PFSK-1 (cell line): ENCODE measurements at regions not wholly inside any gene's neighbourhood (a gene's known extent, or its start where the extent isn't known, plus 50 kb on each side); places are given as distances from the start of the nearest gene placed in this dataset.

Experiments
- FOXP2 ChIP-seq: optimal IDR thresholded peaks from 2 replicates; pipeline ENCODE3; 2011; ENCODE audit warnings: borderline replicate concordance, control low read depth, inconsistent platforms; ENCODE audit not compliant: insufficient read depth; ENCODE audit errors: extremely low read length, extremely low read depth
- POLR2AphosphoS5 ChIP-seq: IDR thresholded peaks from 2 replicates; pipeline ENCODE4 v1.6.1; 2012; ENCODE audit warnings: low read depth, mild to moderate bottlenecking, control low read depth, low read length, moderate library complexity
- SIN3A ChIP-seq: IDR thresholded peaks from 2 replicates; pipeline ENCODE4 v1.6.1; 2012; ENCODE audit warnings: mild to moderate bottlenecking, low read length, moderate library complexity, borderline replicate concordance; ENCODE audit not compliant: insufficient read depth
- TAF1 ChIP-seq: IDR thresholded peaks from 2 replicates; pipeline ENCODE4 v1.6.1; 2012; ENCODE audit warnings: low read length, control low read depth, borderline replicate concordance; ENCODE audit not compliant: insufficient read depth
- TF ChIP-seq, protein P1 (sequence below), 2 experiments: IDR thresholded peaks; 2 replicates each; pipeline versions ENCODE4 v1.6.1 to v1.8.0; 2011 to 2012; ENCODE audit warnings: low read depth in 2 of 2, low read length in 2 of 2, control low read depth in 1 of 2, inconsistent platforms in 1 of 2, mild to moderate bottlenecking in 1 of 2, moderate library complexity in 1 of 2; ENCODE audit not compliant: insufficient read depth in 1 of 2

DNA sequence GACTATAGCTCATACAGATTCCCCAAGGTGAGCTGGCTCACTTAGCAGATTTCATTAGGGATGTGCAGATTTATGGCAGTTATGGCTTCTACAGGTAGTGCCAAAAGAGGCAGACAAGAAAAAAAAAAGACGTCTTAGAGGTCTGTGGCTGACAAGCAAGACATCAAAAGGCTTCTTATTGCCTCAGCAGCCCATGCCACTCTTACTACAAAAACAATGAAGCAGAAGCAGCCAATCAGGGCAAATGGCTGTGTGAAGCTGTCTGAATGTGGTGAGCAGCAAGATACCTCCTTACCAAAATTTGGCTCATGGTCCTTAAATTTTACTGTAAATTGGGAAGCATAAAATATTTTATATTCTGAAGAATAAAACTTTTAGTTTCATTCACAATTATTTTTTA lies 557.5 kb upstream of the GOLIM4 start:
- TF ChIP-seq TAF1, result no peak
- TF ChIP-seq FOXP2, result no peak
- no peak for TF ChIP-seq POLR2AphosphoS5
- TF ChIP-seq, protein P1, sequence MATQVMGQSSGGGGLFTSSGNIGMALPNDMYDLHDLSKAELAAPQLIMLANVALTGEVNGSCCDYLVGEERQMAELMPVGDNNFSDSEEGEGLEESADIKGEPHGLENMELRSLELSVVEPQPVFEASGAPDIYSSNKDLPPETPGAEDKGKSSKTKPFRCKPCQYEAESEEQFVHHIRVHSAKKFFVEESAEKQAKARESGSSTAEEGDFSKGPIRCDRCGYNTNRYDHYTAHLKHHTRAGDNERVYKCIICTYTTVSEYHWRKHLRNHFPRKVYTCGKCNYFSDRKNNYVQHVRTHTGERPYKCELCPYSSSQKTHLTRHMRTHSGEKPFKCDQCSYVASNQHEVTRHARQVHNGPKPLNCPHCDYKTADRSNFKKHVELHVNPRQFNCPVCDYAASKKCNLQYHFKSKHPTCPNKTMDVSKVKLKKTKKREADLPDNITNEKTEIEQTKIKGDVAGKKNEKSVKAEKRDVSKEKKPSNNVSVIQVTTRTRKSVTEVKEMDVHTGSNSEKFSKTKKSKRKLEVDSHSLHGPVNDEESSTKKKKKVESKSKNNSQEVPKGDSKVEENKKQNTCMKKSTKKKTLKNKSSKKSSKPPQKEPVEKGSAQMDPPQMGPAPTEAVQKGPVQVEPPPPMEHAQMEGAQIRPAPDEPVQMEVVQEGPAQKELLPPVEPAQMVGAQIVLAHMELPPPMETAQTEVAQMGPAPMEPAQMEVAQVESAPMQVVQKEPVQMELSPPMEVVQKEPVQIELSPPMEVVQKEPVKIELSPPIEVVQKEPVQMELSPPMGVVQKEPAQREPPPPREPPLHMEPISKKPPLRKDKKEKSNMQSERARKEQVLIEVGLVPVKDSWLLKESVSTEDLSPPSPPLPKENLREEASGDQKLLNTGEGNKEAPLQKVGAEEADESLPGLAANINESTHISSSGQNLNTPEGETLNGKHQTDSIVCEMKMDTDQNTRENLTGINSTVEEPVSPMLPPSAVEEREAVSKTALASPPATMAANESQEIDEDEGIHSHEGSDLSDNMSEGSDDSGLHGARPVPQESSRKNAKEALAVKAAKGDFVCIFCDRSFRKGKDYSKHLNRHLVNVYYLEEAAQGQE (IDR thresholded peaks at IDR 0.05; ENCODE audit: insufficient read depth in 1 of 2, low read depth in 2 of 2, low read length in 2 of 2), result no peak
- TF ChIP-seq SIN3A, result no peak

DNA sequence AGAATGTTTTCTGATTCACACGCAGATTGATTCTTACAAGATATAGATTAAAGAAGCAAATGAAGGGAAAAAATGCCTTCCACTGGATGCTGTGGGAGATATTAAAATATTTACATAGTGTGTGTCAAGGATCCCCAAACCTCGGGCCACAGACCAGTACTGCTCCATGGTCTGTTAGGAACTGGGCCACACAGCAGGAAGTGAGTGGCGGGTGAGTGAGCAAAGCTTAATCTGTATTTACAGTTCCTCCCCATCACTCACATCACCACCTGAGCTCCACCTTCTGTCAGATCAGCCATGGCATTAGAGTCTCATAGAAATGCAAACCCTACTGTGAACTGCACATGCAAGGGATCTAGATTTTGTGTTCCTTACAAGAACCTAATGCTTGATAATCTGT lies 552.6 kb upstream of the GOLIM4 start:
- TF ChIP-seq SIN3A, result no peak
- TF ChIP-seq POLR2AphosphoS5, result no peak
- TF ChIP-seq, protein P1 (IDR thresholded peaks at IDR 0.05; ENCODE audit: insufficient read depth in 1 of 2, low read depth in 2 of 2, low read length in 2 of 2), result no peak
- TF ChIP-seq TAF1, result no peak
- TF ChIP-seq FOXP2, result no peak

DNA sequence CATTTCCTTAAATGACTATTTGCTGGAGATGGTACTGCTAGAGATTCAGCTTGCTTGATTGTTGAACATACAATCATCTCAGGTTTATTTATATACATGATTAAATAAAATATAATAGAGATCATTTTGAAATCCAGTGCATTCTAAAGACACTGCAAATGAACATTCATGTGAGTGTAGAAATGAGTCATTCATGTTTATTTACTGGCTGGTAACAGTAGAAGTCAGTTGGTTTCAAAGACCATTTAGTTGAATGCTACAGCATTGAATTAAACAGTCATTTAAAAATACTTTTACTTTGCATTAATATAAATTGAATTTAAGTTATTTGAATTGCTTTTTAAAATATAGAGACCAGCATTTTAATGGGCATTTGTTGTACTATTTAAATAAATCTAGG lies 551.9 kb upstream of the GOLIM4 start:
- TF ChIP-seq SIN3A (no peak), POLR2AphosphoS5 (no peak), FOXP2 (no peak), TAF1 (no peak)
- TF ChIP-seq, protein P1 (IDR thresholded peaks at IDR 0.05; ENCODE audit: insufficient read depth in 1 of 2, low read depth in 2 of 2, low read length in 2 of 2), result no peak

DNA sequence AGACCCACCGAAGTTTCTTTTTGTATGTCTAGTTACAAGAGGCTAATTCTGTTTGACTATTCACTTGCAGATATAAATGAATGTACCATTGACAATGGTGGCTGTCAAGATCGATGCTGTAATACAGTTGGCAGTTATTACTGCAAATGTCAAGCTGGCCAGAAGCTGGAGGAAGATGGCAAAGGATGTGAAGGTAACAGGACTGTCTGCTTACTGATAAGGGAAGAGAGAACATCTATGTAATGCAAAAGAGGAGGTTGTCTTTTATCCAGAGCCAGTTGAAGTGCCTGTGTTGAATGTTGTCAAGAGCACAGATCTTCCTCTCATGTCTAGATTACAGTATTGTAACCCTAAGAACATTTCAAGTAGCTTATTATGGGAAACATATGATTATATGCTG lies 549.5 kb upstream of the GOLIM4 start:
- TF ChIP-seq TAF1, result no peak
- TF ChIP-seq, protein P1 (IDR thresholded peaks at IDR 0.05; ENCODE audit: insufficient read depth in 1 of 2, low read depth in 2 of 2, low read length in 2 of 2), result no peak
- TF ChIP-seq POLR2AphosphoS5, result no peak
- no peak for TF ChIP-seq SIN3A
- TF ChIP-seq FOXP2, result no peak

DNA sequence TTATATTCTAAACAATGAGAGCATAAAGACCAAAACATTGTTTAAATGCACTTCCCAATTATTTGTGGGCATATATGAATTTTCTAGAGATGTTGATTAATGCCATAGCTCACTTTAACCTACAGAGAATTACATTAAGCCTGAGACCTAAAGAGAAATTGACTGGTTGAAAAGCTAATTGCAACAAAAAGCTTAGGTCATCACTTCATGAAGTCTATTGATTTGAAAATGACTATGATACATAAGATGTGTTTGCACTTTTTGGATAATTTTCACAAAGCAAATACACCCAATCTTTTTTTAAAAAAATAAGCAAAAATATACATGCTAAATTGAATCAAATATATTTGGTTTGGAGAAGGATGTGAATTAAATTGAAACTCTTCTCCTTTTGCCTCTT lies 532.8 kb upstream of the GOLIM4 start:
- TF ChIP-seq TAF1 (no peak), FOXP2 (no peak), POLR2AphosphoS5 (no peak), SIN3A (no peak)
- TF ChIP-seq, protein P1 (IDR thresholded peaks at IDR 0.05; ENCODE audit: insufficient read depth in 1 of 2, low read depth in 2 of 2, low read length in 2 of 2), result no peak
